Neural cell (in vitro differentiated cells): ENCODE measurements at regions not wholly inside any gene's neighbourhood (a gene's known extent, or its start where the extent isn't known, plus 50 kb on each side); places are given as distances from the start of the nearest gene placed in this dataset.

Experiments used
- H2AFZ ChIP-seq: fragments of 200-600, 300-800 bp; sonication (generic), shearing (Covaris generic); 2 replicates; pipeline ENCODE4 v1.6.0; 2014; ENCODE audit warnings: low read depth, mild to moderate bottlenecking, antibody characterized with exemption, low read length, moderate library complexity
- H3F3A ChIP-seq: fragments of 200-600 bp; shearing (Covaris generic); 2 replicates; pipeline ENCODE4 v1.6.1; 2016; ENCODE audit warnings: mild to moderate bottlenecking, moderate library complexity, mixed read lengths, antibody characterized with exemption, low read length; ENCODE audit not compliant: insufficient read depth, poor library complexity, severe bottlenecking
- H3K27ac ChIP-seq: fragments of 200-600, 300-800 bp; sonication (generic), shearing (Covaris generic); 2 replicates; pipeline ENCODE4 v1.5.1; 2014; ENCODE audit warnings: mild to moderate bottlenecking, low read length, moderate library complexity
- H3K27me3 ChIP-seq: fragments of 300-800, 200-600 bp; sonication (generic), shearing (Covaris generic); 2 replicates; pipeline ENCODE4 v1.6.0; 2014; ENCODE audit warnings: mild to moderate bottlenecking, low read depth, low read length, moderate library complexity; ENCODE audit not compliant: insufficient read depth
- H3K36me3 ChIP-seq: fragments of 300-800, 200-600 bp; sonication (generic), shearing (Covaris generic); 2 replicates; pipeline ENCODE4 v1.5.1; 2014; ENCODE audit warnings: mild to moderate bottlenecking, antibody characterized with exemption, low read length, moderate library complexity; ENCODE audit not compliant: insufficient read depth
- H3K4me2 ChIP-seq: fragments of 300-800, 200-600 bp; sonication (generic), shearing (Covaris generic); 2 replicates; pipeline ENCODE4 v1.6.0; 2014; ENCODE audit warnings: mild to moderate bottlenecking, low read length
- H3K4me3 ChIP-seq: fragments of 300-800, 200-600 bp; sonication (generic), shearing (Covaris generic); 2 replicates; pipeline ENCODE4 v1.5.1; 2014; ENCODE audit warnings: mild to moderate bottlenecking, low read length, moderate library complexity
- H3K79me2 ChIP-seq: fragments of 200-600 bp; shearing (Covaris generic); replicated peaks from 2 replicates; pipeline ENCODE4 v1.6.0; 2014; ENCODE audit warnings: mild to moderate bottlenecking, low read length, moderate library complexity; ENCODE audit not compliant: insufficient read depth
- H3K9ac ChIP-seq: fragments of 300-800, 200-600 bp; sonication (generic), shearing (Covaris generic); 2 replicates; pipeline ENCODE4 v1.6.1; 2016; ENCODE audit warnings: mild to moderate bottlenecking, low read length, mixed read lengths
- H3K9me2 ChIP-seq: fragments of 200-600 bp; shearing (Covaris generic); 2 replicates; pipeline ENCODE4 v1.6.1; 2016; ENCODE audit warnings: mild to moderate bottlenecking, low read length, mixed read lengths; ENCODE audit not compliant: insufficient read depth
- H3K9me3 ChIP-seq: fragments of 200-600, 300-800 bp; sonication (generic), shearing (Covaris generic); 2 replicates; pipeline ENCODE4 v1.6.1; 2016; ENCODE audit warnings: mild to moderate bottlenecking, mixed run types, low read length, moderate library complexity, mixed read lengths
- H4K20me1 ChIP-seq: fragments of 200-600 bp; shearing (Covaris generic); 2 replicates; pipeline ENCODE4 v1.6.1; 2016; ENCODE audit warnings: mild to moderate bottlenecking, mixed run types; ENCODE audit not compliant: insufficient read depth
- EZH2 ChIP-seq: fragments of 200-600, 300-800 bp; shearing (Covaris generic), sonication (generic); IDR thresholded peaks from 2 replicates; pipeline ENCODE4 v1.6.1; 2014; ENCODE audit warnings: antibody characterized with exemption, low read length, borderline replicate concordance, mild to moderate bottlenecking; ENCODE audit not compliant: insufficient read depth, poor library complexity, severe bottlenecking
- POLR2AphosphoS5 ChIP-seq: IDR thresholded peaks from 2 replicates; pipeline ENCODE4 v1.6.1; 2012
- RAD21 ChIP-seq: fragments of 450-650 bp; conservative IDR thresholded peaks from 2 replicates; pipeline ENCODE4 v1.6.1; 2014; ENCODE audit warnings: antibody characterized with exemption, mild to moderate bottlenecking, moderate library complexity
- SMC3 ChIP-seq: fragments of 450-650 bp; conservative IDR thresholded peaks from 2 replicates; pipeline ENCODE4 v1.6.1; 2014; ENCODE audit warnings: antibody characterized with exemption, mild to moderate bottlenecking, moderate library complexity; ENCODE audit not compliant: poor library complexity
- TAF1 ChIP-seq: IDR thresholded peaks from 2 replicates; pipeline ENCODE4 v1.6.1; 2012; ENCODE audit warnings: low read depth
- TF ChIP-seq, protein P1 (sequence below): IDR thresholded peaks from 2 replicates; pipeline ENCODE4 v1.6.1; 2012; ENCODE audit warnings: borderline replicate concordance
- TF ChIP-seq, protein P2 (sequence below): fragments of 450-650 bp; IDR thresholded peaks from 2 replicates; pipeline ENCODE4 v1.5.1; 2014; ENCODE audit warnings: antibody characterized with exemption, mild to moderate bottlenecking, moderate library complexity; ENCODE audit not compliant: poor library complexity, severe bottlenecking

DNA sequence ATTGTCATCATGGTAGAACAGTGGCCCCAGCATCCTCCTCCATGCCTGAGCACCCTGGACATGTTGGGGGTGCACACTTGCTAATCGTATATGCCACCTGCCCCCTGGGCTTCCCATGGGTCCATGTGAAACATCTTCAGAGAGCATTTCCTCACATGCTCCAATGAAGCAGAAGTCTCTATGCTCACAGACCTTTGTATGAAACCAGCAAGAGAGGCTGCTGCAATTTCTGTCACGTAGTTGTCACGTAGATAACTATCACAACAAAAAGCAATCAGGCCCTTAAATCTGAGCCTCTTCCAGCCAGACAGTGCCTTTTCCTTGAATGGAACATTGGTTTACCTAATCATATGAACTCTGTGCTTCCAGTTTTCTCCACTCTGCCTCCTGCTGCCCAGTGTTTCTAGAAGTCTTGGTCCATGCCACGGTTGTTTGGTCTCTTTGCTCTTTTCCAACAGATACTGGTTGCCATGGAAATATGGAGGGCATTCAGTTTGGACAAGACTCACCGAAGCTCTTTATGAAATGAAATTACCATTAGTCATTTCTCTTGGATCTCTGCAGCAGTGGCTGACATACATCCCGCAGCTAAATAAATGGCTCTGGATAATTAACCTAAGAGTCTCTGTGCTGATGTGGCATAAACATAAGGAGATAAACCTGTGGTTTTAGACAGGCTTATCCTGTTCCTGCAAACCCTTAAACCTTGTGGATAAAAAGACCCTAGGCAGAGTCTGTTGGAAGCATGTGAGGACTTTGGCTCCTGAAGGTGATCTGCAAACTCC is 172.8 kb upstream of the SYNDIG1 start:
- Histone ChIP-seq H4K20me1 (no peaks in the 10 kb centered on the region), H3K36me3 (no peaks in the 10 kb centered on the region), H2AFZ (no peak overlapping the region)

DNA sequence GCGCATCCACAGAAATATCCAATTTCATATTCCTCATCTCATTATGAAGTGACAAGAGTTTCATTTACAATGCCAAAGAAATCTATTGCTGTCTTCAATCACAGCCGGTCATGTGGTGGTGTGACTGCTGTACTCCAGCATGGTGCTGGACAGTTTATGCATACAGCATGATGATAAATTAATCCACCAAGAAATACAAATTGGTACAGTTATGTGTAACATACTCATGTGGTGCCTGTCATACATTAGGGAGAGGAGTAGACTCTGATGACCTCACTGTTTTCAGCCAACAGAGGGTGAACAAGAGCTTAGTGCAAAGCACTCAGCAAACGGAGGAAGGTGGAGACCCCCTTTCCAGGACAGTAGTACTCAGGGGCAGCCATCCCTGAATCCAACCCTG is 178.4 kb upstream of the SYNDIG1 start:
- Histone ChIP-seq H3K4me3 (no peak overlapping the region), H3K27ac (no peak overlapping the region), H2AFZ (no peak overlapping the region), H3K27me3 (no peaks in the 10 kb centered on the region), H4K20me1 (no peaks in the 10 kb centered on the region), H3K9ac (no peak overlapping the region), H3K9me3 (no peaks in the 10 kb centered on the region), H3F3A (no peaks in the 10 kb centered on the region), H3K36me3 (no peaks in the 10 kb centered on the region), H3K4me2 (no peak overlapping the region), H3K9me2 (no peaks in the 10 kb centered on the region), H3K79me2 (no peaks in the 10 kb centered on the region)
- TF ChIP-seq POLR2AphosphoS5 (no peak), SMC3 (no peak), RAD21 (no peak), EZH2 (no peak)
- TF ChIP-seq, protein P1, sequence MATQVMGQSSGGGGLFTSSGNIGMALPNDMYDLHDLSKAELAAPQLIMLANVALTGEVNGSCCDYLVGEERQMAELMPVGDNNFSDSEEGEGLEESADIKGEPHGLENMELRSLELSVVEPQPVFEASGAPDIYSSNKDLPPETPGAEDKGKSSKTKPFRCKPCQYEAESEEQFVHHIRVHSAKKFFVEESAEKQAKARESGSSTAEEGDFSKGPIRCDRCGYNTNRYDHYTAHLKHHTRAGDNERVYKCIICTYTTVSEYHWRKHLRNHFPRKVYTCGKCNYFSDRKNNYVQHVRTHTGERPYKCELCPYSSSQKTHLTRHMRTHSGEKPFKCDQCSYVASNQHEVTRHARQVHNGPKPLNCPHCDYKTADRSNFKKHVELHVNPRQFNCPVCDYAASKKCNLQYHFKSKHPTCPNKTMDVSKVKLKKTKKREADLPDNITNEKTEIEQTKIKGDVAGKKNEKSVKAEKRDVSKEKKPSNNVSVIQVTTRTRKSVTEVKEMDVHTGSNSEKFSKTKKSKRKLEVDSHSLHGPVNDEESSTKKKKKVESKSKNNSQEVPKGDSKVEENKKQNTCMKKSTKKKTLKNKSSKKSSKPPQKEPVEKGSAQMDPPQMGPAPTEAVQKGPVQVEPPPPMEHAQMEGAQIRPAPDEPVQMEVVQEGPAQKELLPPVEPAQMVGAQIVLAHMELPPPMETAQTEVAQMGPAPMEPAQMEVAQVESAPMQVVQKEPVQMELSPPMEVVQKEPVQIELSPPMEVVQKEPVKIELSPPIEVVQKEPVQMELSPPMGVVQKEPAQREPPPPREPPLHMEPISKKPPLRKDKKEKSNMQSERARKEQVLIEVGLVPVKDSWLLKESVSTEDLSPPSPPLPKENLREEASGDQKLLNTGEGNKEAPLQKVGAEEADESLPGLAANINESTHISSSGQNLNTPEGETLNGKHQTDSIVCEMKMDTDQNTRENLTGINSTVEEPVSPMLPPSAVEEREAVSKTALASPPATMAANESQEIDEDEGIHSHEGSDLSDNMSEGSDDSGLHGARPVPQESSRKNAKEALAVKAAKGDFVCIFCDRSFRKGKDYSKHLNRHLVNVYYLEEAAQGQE: no peak

More for the DNA sequence above, 172.8 kb upstream of the SYNDIG1 start:
- no peak overlapping the region for H3K27ac ChIP-seq
- H3K9ac ChIP-seq: no peak overlapping the region
- H3K27me3 ChIP-seq: no peaks in the 10 kb centered on the region
- H3K79me2 ChIP-seq: no peaks in the 10 kb centered on the region
- TF ChIP-seq, protein P2, sequence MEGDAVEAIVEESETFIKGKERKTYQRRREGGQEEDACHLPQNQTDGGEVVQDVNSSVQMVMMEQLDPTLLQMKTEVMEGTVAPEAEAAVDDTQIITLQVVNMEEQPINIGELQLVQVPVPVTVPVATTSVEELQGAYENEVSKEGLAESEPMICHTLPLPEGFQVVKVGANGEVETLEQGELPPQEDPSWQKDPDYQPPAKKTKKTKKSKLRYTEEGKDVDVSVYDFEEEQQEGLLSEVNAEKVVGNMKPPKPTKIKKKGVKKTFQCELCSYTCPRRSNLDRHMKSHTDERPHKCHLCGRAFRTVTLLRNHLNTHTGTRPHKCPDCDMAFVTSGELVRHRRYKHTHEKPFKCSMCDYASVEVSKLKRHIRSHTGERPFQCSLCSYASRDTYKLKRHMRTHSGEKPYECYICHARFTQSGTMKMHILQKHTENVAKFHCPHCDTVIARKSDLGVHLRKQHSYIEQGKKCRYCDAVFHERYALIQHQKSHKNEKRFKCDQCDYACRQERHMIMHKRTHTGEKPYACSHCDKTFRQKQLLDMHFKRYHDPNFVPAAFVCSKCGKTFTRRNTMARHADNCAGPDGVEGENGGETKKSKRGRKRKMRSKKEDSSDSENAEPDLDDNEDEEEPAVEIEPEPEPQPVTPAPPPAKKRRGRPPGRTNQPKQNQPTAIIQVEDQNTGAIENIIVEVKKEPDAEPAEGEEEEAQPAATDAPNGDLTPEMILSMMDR: peak; percentile 37
- TF ChIP-seq TAF1 (no peak), SMC3 (peak; percentile 22)
- no peaks in the 10 kb centered on the region for H3K9me3 ChIP-seq
- H3F3A ChIP-seq: no peaks in the 10 kb centered on the region
- H3K4me3 ChIP-seq: peak overlapping the region; percentile 10
- H3K9me2 ChIP-seq: no peaks in the 10 kb centered on the region
- H3K4me2 ChIP-seq: no peak overlapping the region
